ENCODE measurements at regions not wholly inside any gene's neighbourhood (a gene's known extent, or its start where the extent isn't known, plus 50 kb on each side); places are given as distances from the start of the nearest gene placed in this dataset.

GRCh38 chr6:156344491-156344890 is 432.7 kb upstream of the ARID1B start:
- no CpG with 5 or more reads among the region's 2 CpGs for WGBS, 2 experiments (ENCODE audit: extremely low coverage in 2 of 2, insufficient read length in 1 of 2)
- TF ChIP-seq POLR2A (IDR thresholded peaks at IDR 0.05; ENCODE audit: low read depth, low read length) (no peak), RFX5 (IDR thresholded peaks at IDR 0.05; ENCODE audit: low read depth, low read length) (no peak), USF2 (IDR thresholded peaks at IDR 0.05; ENCODE audit: low read depth, low read length) (no peak), CHD1 (IDR thresholded peaks at IDR 0.05; ENCODE audit: low read depth, low read length) (no peak), RCOR1 (IDR thresholded peaks at IDR 0.05; ENCODE audit: insufficient replicate concordance, low read length) (no peak), ELK1 (IDR thresholded peaks at IDR 0.05; ENCODE audit: borderline replicate concordance, low read depth, low read length) (no peak), NFE2L2 (IDR thresholded peaks at IDR 0.05; ENCODE audit: low read depth, low read length) (no peak), MXI1 (IDR thresholded peaks at IDR 0.05; ENCODE audit: borderline replicate concordance, low read depth, low read length) (no peak), CTCF (conservative IDR thresholded peaks at IDR 0.05; ENCODE audit: low read depth, low read length) (no peak), MAZ (IDR thresholded peaks at IDR 0.05; ENCODE audit: borderline replicate concordance, low read depth, low read length) (no peak), FOS (IDR thresholded peaks at IDR 0.05; ENCODE audit: low read depth, low read length) (no peak), BHLHE40 (IDR thresholded peaks at IDR 0.05; ENCODE audit: low read depth, low read length) (no peak), RAD21 (IDR thresholded peaks at IDR 0.05; ENCODE audit: low read length) (no peak), MAFK (IDR thresholded peaks at IDR 0.05; ENCODE audit: low read depth, low read length) (no peak), CEBPB (IDR thresholded peaks at IDR 0.05; ENCODE audit: low read depth, low read length) (no peak)

More at GRCh38 chr6:156344491-156344890, 432.7 kb upstream of the ARID1B start:
- Histone ChIP-seq H3K14ac (replicated peaks; ENCODE audit: low read depth, low read length) (no peak overlapping the region), H3K4ac (ENCODE audit: low read depth, low read length) (no peak overlapping the region), H3K56ac (ENCODE audit: extremely low read depth, insufficient read depth, low read length) (no peak overlapping the region), H3K9me1 (ENCODE audit: insufficient read depth, low read length) (no peaks in the 10 kb centered on the region), H3K4me1 (ENCODE audit: control insufficient read depth, insufficient read depth, low read length) (peaks cover 2% of the 10 kb centered on the region), H3K4me3 (ENCODE audit: insufficient read depth, low read depth, low read length) (no peak overlapping the region), H2AK5ac (ENCODE audit: low read depth, low read length) (no peak overlapping the region), H2BK120ac (ENCODE audit: low read depth, low read length) (no peak overlapping the region), H3K36me3 (ENCODE audit: control insufficient read depth, insufficient read depth, low read length) (no peaks in the 10 kb centered on the region), H3K4me2 (ENCODE audit: low read depth, low read length) (no peak overlapping the region), H4K20me1 (ENCODE audit: insufficient read depth, low read length) (no peaks in the 10 kb centered on the region), H2BK15ac (ENCODE audit: low read depth, low read length) (no peak overlapping the region), H2AK9ac (replicated peaks; ENCODE audit: low read depth, low read length, poor library complexity) (no peak overlapping the region), H2BK20ac (ENCODE audit: low read depth, low read length) (no peak overlapping the region), H3K79me1 (ENCODE audit: low read depth in 1 of 2, low read length in 2 of 2) (no peaks in the 10 kb centered on the region), H2BK5ac (ENCODE audit: low read depth, low read length, poor library complexity, severe bottlenecking) (no peak overlapping the region), H3K18ac (ENCODE audit: low read depth, low read length) (no peak overlapping the region), H4K5ac (ENCODE audit: low read depth, low read length) (no peak overlapping the region), H3K27ac (ENCODE audit: insufficient read depth, low read length) (no peak overlapping the region), H2AFZ (replicated peaks; ENCODE audit: low read length, poor library complexity) (no peak overlapping the region), H3K27me3 (ENCODE audit: control insufficient read depth, insufficient read depth, low read length) (peaks cover 7% of the 10 kb centered on the region; the same call in 1 of the 2 replicates), H3K9me3 (ENCODE audit: control insufficient read depth, insufficient read depth, low read length) (no peaks in the 10 kb centered on the region; the same call in 1 of the 2 replicates), H3K9ac (ENCODE audit: low read depth, low read length) (no peak overlapping the region), H4K91ac (ENCODE audit: insufficient read depth, low read depth, low read length) (no peak overlapping the region), H3K23ac (ENCODE audit: low read depth, low read length) (no peak overlapping the region), H4K8ac (ENCODE audit: low read depth in 2 of 2, low read length in 2 of 2) (no peak overlapping the region)
- intact Hi-C loops (cut with micrococcal nuclease), result no loop called here
- BruUV-seq (replicated peaks), result no TSS peak
- ATAC-seq (ENCODE audit: low read depth) (no peak), DNase-seq (no peak)
- in situ Hi-C loops (cut with MboI; ENCODE audit: low sequenced_read_pairs), result no loop called here
- CTCF ChIA-PET, result interaction anchor here (1.1 kb wide), 1 partner anchor 9 kb away, joined by 3 read pairs; no protein-coding TSS in a partner anchor
- POLR2A ChIA-PET (ENCODE audit: unreplicated experiment), result no interaction called here
- dilution Hi-C loops (cut with HindIII; ENCODE audit: low sequenced_read_pairs, unreplicated experiment), result no loop called here
